ENCODE measurements at regions not wholly inside any gene's neighbourhood (a gene's known extent, or its start where the extent isn't known, plus 50 kb on each side); places are given as distances from the start of the nearest gene placed in this dataset.

GRCh38 chr2:134109725-134110124, 144.1 kb upstream of the MGAT5 start:
- no peak for DNase-seq (ENCODE audit: extremely low read depth in 1 of 2, low read depth in 1 of 2)

- no peak for DNase-seq (ENCODE audit: extremely low read depth in 1 of 2, low read depth in 1 of 2)
Measured at GRCh38 chr2:134110532-134110931, 143.3 kb upstream of the MGAT5 start.

- DNase-seq (ENCODE audit: extremely low read depth in 1 of 2, low read depth in 1 of 2) = no peak
Measured at GRCh38 chr2:134117676-134118075, 136.2 kb upstream of the MGAT5 start.

GRCh38 chr2:134118279-134119116, 135.4 kb upstream of the MGAT5 start:
- DNase-seq (ENCODE audit: extremely low read depth in 1 of 2, low read depth in 1 of 2) = peak; percentile 62 to 80

GRCh38 chr2:134119117-134119712, 134.7 kb upstream of the MGAT5 start:
- no peak for DNase-seq (ENCODE audit: extremely low read depth in 1 of 2, low read depth in 1 of 2)

- DNase-seq (ENCODE audit: extremely low read depth in 1 of 2, low read depth in 1 of 2) = peak in 1 of 2 donors; percentile 70
Measured at GRCh38 chr2:134119713-134120405, 134.0 kb upstream of the MGAT5 start.

GRCh38 chr2:134120406-134120732, 133.5 kb upstream of the MGAT5 start:
- no peak for DNase-seq (ENCODE audit: extremely low read depth in 1 of 2, low read depth in 1 of 2)

- peak in 1 of 2 donors; percentile 50 for DNase-seq (ENCODE audit: extremely low read depth in 1 of 2, low read depth in 1 of 2)
Measured at GRCh38 chr2:134120733-134121630, 132.9 kb upstream of the MGAT5 start.

- no peak for DNase-seq (ENCODE audit: extremely low read depth in 1 of 2, low read depth in 1 of 2)
Measured at GRCh38 chr2:134122610-134123009, 131.3 kb upstream of the MGAT5 start.

GRCh38 chr2:134123332-134123731, 130.5 kb upstream of the MGAT5 start:
- no peak for DNase-seq (ENCODE audit: extremely low read depth in 1 of 2, low read depth in 1 of 2)

GRCh38 chr2:134124047-134124753, 129.7 kb upstream of the MGAT5 start:
- DNase-seq (ENCODE audit: extremely low read depth in 1 of 2, low read depth in 1 of 2) = no peak

- peak in 1 of 2 donors; percentile 11 for DNase-seq (ENCODE audit: extremely low read depth in 1 of 2, low read depth in 1 of 2)
Measured at GRCh38 chr2:134127496-134127895, 126.4 kb upstream of the MGAT5 start.

- no peak for DNase-seq (ENCODE audit: extremely low read depth in 1 of 2, low read depth in 1 of 2)
Measured at GRCh38 chr2:134128746-134129145, 125.1 kb upstream of the MGAT5 start.

- DNase-seq (ENCODE audit: extremely low read depth in 1 of 2, low read depth in 1 of 2) = no peak
Measured at GRCh38 chr2:134129900-134130537, 123.9 kb upstream of the MGAT5 start.

GRCh38 chr2:134131681-134132489, 122.0 kb upstream of the MGAT5 start:
- DNase-seq (ENCODE audit: extremely low read depth in 1 of 2, low read depth in 1 of 2) = no peak

- DNase-seq (ENCODE audit: extremely low read depth in 1 of 2, low read depth in 1 of 2) = no peak
Measured at GRCh38 chr2:134132490-134132857, 121.4 kb upstream of the MGAT5 start.

- DNase-seq (ENCODE audit: extremely low read depth in 1 of 2, low read depth in 1 of 2) = no peak
Measured at GRCh38 chr2:134133622-134134312, 120.1 kb upstream of the MGAT5 start.

GRCh38 chr2:134134313-134134706, 119.6 kb upstream of the MGAT5 start:
- DNase-seq (ENCODE audit: extremely low read depth in 1 of 2, low read depth in 1 of 2) = no peak
